ENCODE measurements at regions not wholly inside any gene's neighbourhood (a gene's known extent, or its start where the extent isn't known, plus 50 kb on each side); places are given as distances from the start of the nearest gene placed in this dataset.

- Histone ChIP-seq H3K9ac (ENCODE audit: low read depth, low read length) (no peak overlapping the region), H3K9me3 (replicated peaks; ENCODE audit: low read length) (no peaks in the 10 kb centered on the region), H3K4me3 (ENCODE audit: low read length) (no peak overlapping the region), H3K4me1 (ENCODE audit: control insufficient read depth, insufficient read depth, low read length) (no peaks in the 10 kb centered on the region), H3K36me3 (ENCODE audit: insufficient read depth, low read length) (no peaks in the 10 kb centered on the region), H3K4me2 (ENCODE audit: low read length) (no peak overlapping the region), H3K27me3 (ENCODE audit: control insufficient read depth, insufficient read depth, low read length) (no peaks in the 10 kb centered on the region)
These were observed 226.3 kb upstream of the SPHKAP start for GRCh38 chr2:228407821-228408220.

- Histone ChIP-seq H3K9me3 (replicated peaks; ENCODE audit: low read length) (no peaks in the 10 kb centered on the region), H3K4me3 (ENCODE audit: low read length) (no peak overlapping the region), H3K4me2 (ENCODE audit: low read length) (no peak overlapping the region), H3K27me3 (ENCODE audit: control insufficient read depth, insufficient read depth, low read length) (no peaks in the 10 kb centered on the region), H3K4me1 (ENCODE audit: control insufficient read depth, insufficient read depth, low read length) (no peaks in the 10 kb centered on the region), H3K36me3 (ENCODE audit: insufficient read depth, low read length) (no peaks in the 10 kb centered on the region), H3K9ac (ENCODE audit: low read depth, low read length) (no peak overlapping the region)
These were observed 219.8 kb upstream of the SPHKAP start for GRCh38 chr2:228401065-228401912.

GRCh38 chr2:228387776-228388175 is 206.3 kb upstream of the SPHKAP start:
- H3K4me1 ChIP-seq (ENCODE audit: control insufficient read depth, insufficient read depth, low read length): no peaks in the 10 kb centered on the region
- no peak overlapping the region for H3K4me2 ChIP-seq (ENCODE audit: low read length)
- no peaks in the 10 kb centered on the region for H3K9me3 ChIP-seq (replicated peaks; ENCODE audit: low read length)
- no peak overlapping the region for H3K4me3 ChIP-seq (ENCODE audit: low read length)
- H3K36me3 ChIP-seq (ENCODE audit: insufficient read depth, low read length): no peaks in the 10 kb centered on the region
- no peak overlapping the region for H3K9ac ChIP-seq (ENCODE audit: low read depth, low read length)
- no peaks in the 10 kb centered on the region for H3K27me3 ChIP-seq (ENCODE audit: control insufficient read depth, insufficient read depth, low read length)

GRCh38 chr2:228378696-228379425 is 197.4 kb upstream of the SPHKAP start:
- H3K27me3 ChIP-seq (ENCODE audit: control insufficient read depth, insufficient read depth, low read length): no peaks in the 10 kb centered on the region
- no peak overlapping the region for H3K4me2 ChIP-seq (ENCODE audit: low read length)
- H3K36me3 ChIP-seq (ENCODE audit: insufficient read depth, low read length): no peaks in the 10 kb centered on the region
- no peak overlapping the region for H3K4me3 ChIP-seq (ENCODE audit: low read length)
- H3K4me1 ChIP-seq (ENCODE audit: control insufficient read depth, insufficient read depth, low read length): no peaks in the 10 kb centered on the region
- H3K9ac ChIP-seq (ENCODE audit: low read depth, low read length): no peak overlapping the region
- no peaks in the 10 kb centered on the region for H3K9me3 ChIP-seq (replicated peaks; ENCODE audit: low read length)

GRCh38 chr2:228378233-228378632 is 196.7 kb upstream of the SPHKAP start:
- H3K4me1 ChIP-seq (ENCODE audit: control insufficient read depth, insufficient read depth, low read length): no peaks in the 10 kb centered on the region
- H3K36me3 ChIP-seq (ENCODE audit: insufficient read depth, low read length): no peaks in the 10 kb centered on the region
- no peak overlapping the region for H3K9ac ChIP-seq (ENCODE audit: low read depth, low read length)
- no peak overlapping the region for H3K4me3 ChIP-seq (ENCODE audit: low read length)
- no peaks in the 10 kb centered on the region for H3K27me3 ChIP-seq (ENCODE audit: control insufficient read depth, insufficient read depth, low read length)
- no peaks in the 10 kb centered on the region for H3K9me3 ChIP-seq (replicated peaks; ENCODE audit: low read length)
- H3K4me2 ChIP-seq (ENCODE audit: low read length): no peak overlapping the region

- Histone ChIP-seq H3K9ac (ENCODE audit: low read depth, low read length) (no peak overlapping the region), H3K27me3 (ENCODE audit: control insufficient read depth, insufficient read depth, low read length) (no peaks in the 10 kb centered on the region), H3K4me3 (ENCODE audit: low read length) (no peak overlapping the region), H3K4me2 (ENCODE audit: low read length) (no peak overlapping the region), H3K9me3 (replicated peaks; ENCODE audit: low read length) (no peaks in the 10 kb centered on the region), H3K36me3 (ENCODE audit: insufficient read depth, low read length) (no peaks in the 10 kb centered on the region), H3K4me1 (ENCODE audit: control insufficient read depth, insufficient read depth, low read length) (no peaks in the 10 kb centered on the region)
These were observed 196.0 kb upstream of the SPHKAP start for GRCh38 chr2:228377533-228377932.

GRCh38 chr2:228374741-228375140 is 193.3 kb upstream of the SPHKAP start:
- Histone ChIP-seq H3K4me1 (ENCODE audit: control insufficient read depth, insufficient read depth, low read length) (no peaks in the 10 kb centered on the region), H3K36me3 (ENCODE audit: insufficient read depth, low read length) (no peaks in the 10 kb centered on the region), H3K4me3 (ENCODE audit: low read length) (no peak overlapping the region), H3K9me3 (replicated peaks; ENCODE audit: low read length) (no peaks in the 10 kb centered on the region), H3K9ac (ENCODE audit: low read depth, low read length) (no peak overlapping the region), H3K4me2 (ENCODE audit: low read length) (no peak overlapping the region), H3K27me3 (ENCODE audit: control insufficient read depth, insufficient read depth, low read length) (no peaks in the 10 kb centered on the region)

- no peak overlapping the region for H3K4me2 ChIP-seq (ENCODE audit: low read length)
- no peak overlapping the region for H3K4me3 ChIP-seq (ENCODE audit: low read length)
- H3K36me3 ChIP-seq (ENCODE audit: insufficient read depth, low read length): no peaks in the 10 kb centered on the region
- H3K4me1 ChIP-seq (ENCODE audit: control insufficient read depth, insufficient read depth, low read length): no peaks in the 10 kb centered on the region
- no peaks in the 10 kb centered on the region for H3K27me3 ChIP-seq (ENCODE audit: control insufficient read depth, insufficient read depth, low read length)
- no peak overlapping the region for H3K9ac ChIP-seq (ENCODE audit: low read depth, low read length)
- no peaks in the 10 kb centered on the region for H3K9me3 ChIP-seq (replicated peaks; ENCODE audit: low read length)
These were observed 191.7 kb upstream of the SPHKAP start for GRCh38 chr2:228373191-228373590.

GRCh38 chr2:228372212-228372611 is 190.7 kb upstream of the SPHKAP start:
- no peaks in the 10 kb centered on the region for H3K9me3 ChIP-seq (replicated peaks; ENCODE audit: low read length)
- no peaks in the 10 kb centered on the region for H3K27me3 ChIP-seq (ENCODE audit: control insufficient read depth, insufficient read depth, low read length)
- no peak overlapping the region for H3K4me3 ChIP-seq (ENCODE audit: low read length)
- no peaks in the 10 kb centered on the region for H3K4me1 ChIP-seq (ENCODE audit: control insufficient read depth, insufficient read depth, low read length)
- H3K36me3 ChIP-seq (ENCODE audit: insufficient read depth, low read length): no peaks in the 10 kb centered on the region
- H3K4me2 ChIP-seq (ENCODE audit: low read length): no peak overlapping the region
- no peak overlapping the region for H3K9ac ChIP-seq (ENCODE audit: low read depth, low read length)

- H3K36me3 ChIP-seq (ENCODE audit: insufficient read depth, low read length): no peaks in the 10 kb centered on the region
- H3K27me3 ChIP-seq (ENCODE audit: control insufficient read depth, insufficient read depth, low read length): no peaks in the 10 kb centered on the region
- no peak overlapping the region for H3K4me2 ChIP-seq (ENCODE audit: low read length)
- no peak overlapping the region for H3K4me3 ChIP-seq (ENCODE audit: low read length)
- no peaks in the 10 kb centered on the region for H3K4me1 ChIP-seq (ENCODE audit: control insufficient read depth, insufficient read depth, low read length)
- H3K9ac ChIP-seq (ENCODE audit: low read depth, low read length): no peak overlapping the region
- no peaks in the 10 kb centered on the region for H3K9me3 ChIP-seq (replicated peaks; ENCODE audit: low read length)
These were observed 188.0 kb upstream of the SPHKAP start for GRCh38 chr2:228369400-228370031.

- no peak overlapping the region for H3K4me3 ChIP-seq (ENCODE audit: low read length)
- no peaks in the 10 kb centered on the region for H3K9me3 ChIP-seq (replicated peaks; ENCODE audit: low read length)
- no peaks in the 10 kb centered on the region for H3K27me3 ChIP-seq (ENCODE audit: control insufficient read depth, insufficient read depth, low read length)
- H3K4me1 ChIP-seq (ENCODE audit: control insufficient read depth, insufficient read depth, low read length): no peaks in the 10 kb centered on the region
- H3K9ac ChIP-seq (ENCODE audit: low read depth, low read length): no peak overlapping the region
- no peak overlapping the region for H3K4me2 ChIP-seq (ENCODE audit: low read length)
- H3K36me3 ChIP-seq (ENCODE audit: insufficient read depth, low read length): no peaks in the 10 kb centered on the region
These were observed 185.9 kb upstream of the SPHKAP start for GRCh38 chr2:228367356-228367755.
